HG03432 (cell line): ENCODE measurements at regions not wholly inside any gene's neighbourhood (a gene's known extent, or its start where the extent isn't known, plus 50 kb on each side); places are given as distances from the start of the nearest gene placed in this dataset.

ENCODE experiments used
- ATAC-seq: cut with Tn5 transposase; IDR thresholded peaks from one replicate; pipeline ENCODE4 v1.9.1; 2021; ENCODE audit warnings: mild to moderate bottlenecking, moderate library complexity; ENCODE audit not compliant: unreplicated experiment

- ATAC-seq = no peak
Measured at GRCh38 chr15:77557564-77557963, 75.1 kb downstream of the LINGO1 start.

DNA sequence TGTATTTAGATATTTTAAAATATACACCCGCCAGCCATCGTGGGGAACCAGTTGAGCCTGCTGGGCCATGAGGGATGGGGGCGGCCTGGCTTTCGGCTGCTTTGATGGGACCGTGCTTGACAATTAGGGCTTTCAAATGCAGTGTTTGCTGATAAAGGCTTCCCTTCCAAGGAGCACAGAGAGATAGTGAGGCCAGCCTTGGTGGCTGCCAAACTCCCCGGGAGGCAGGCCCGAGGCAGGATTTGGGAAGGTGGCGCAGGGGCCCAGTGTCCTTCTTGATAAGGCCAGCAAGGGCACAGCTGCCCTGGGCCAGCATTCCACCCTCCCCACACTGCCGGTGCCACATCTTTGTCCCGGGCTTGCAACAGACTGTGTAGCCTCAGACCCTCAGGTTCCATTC lies 75.6 kb downstream of the LINGO1 start:
- ATAC-seq = no peak

GRCh38 chr15:77556622-77557021 lies 76.1 kb downstream of the LINGO1 start:
- ATAC-seq = no peak

GRCh38 chr15:77555232-77555631 lies 77.5 kb downstream of the LINGO1 start:
- ATAC-seq = no peak

DNA sequence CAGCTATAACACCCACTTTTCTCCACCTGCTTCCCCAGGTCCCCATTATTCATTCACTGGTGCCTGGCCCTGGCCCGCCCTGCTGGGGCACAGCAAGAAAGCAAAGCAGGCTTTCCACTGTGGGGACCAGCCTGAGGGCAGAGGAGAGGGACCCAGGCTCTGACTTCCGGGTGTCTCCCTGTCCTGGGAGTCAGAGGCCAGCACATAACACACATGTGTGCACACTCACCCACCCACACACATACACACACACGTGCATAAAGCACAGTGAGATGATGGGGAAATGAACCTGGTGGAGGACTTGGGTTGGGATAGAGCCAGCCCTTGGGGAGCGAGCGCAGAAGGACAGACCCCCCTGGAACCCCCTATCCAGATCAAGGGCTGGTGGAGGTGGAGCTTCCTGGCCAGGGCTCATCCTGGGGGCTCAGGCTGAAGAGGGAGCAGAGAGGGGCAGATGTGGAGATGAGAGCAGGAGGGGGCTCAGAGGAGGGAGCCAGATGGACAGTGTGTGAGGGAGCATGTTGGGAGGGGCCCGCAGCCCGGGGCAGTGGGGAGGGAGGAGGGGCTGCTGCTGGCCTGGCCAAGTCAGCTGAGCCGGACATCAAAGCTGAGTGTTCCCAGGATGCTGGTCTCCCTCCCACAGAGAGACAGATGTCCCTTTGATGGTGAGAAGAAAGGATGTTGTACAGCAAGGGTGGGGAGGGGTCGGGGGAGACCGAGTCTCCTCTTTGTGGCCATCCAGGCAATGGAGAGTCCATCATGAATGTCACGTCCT lies 78.2 kb downstream of the LINGO1 start:
- ATAC-seq = no peak

GRCh38 chr15:77553695-77554094 lies 79.0 kb downstream of the LINGO1 start:
- ATAC-seq = no peak

GRCh38 chr15:77553257-77553656 lies 79.5 kb downstream of the LINGO1 start:
- no peak for ATAC-seq

- ATAC-seq = no peak
Measured at GRCh38 chr15:77552066-77552465, 80.6 kb downstream of the LINGO1 start.

DNA sequence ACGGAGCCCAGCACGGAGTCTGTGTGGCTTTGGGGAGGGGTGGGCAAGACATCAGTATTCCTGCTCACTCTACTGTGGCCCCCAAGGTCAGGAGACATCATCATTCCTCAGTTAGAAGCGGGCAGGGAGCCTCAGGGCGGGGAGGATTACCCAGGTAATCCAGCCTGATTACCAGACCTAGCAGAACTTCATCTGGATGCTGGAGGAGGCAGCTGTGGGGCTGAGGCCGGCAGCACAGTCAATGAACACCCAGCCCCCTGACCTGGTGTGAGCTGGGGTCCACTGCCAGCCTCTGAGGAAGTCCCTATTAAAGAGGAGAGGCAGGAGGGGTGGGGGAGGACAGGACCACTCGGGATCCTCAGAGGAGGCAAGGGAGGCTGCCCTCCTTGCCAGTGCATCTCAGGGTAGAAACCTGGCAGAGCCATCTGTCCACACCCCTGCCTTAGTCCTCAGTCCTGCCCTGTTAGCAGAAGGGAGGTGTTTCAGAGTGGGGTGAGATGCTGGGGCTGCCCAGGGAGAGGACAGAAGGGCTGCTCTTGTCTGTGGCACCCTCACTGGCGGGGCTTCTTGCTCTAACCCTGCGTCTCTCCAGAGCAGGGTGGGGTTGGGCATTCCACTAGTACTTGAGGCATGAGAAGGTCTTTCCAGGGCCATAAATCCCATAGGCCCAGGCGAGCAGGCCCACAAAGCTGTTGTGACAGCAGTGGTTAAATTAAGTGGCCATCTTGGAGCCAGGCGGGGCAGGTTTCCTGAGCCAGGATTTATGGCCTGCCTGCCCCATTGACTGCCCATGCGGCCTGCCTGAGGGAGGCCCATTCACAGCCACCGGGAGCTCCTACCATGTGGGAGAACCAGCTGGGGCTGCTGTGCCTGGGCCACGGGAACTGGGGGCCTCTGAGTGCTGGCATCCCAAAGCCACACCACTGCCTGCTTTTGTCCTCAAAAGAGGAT lies 82.1 kb downstream of the LINGO1 start:
- no peak for ATAC-seq

GRCh38 chr15:77549576-77550288 lies 83.0 kb downstream of the LINGO1 start:
- ATAC-seq = no peak

GRCh38 chr15:77548589-77549557 lies 83.8 kb downstream of the LINGO1 start:
- no peak for ATAC-seq

- no peak for ATAC-seq
Measured at GRCh38 chr15:77547801-77548588, 84.7 kb downstream of the LINGO1 start.

DNA sequence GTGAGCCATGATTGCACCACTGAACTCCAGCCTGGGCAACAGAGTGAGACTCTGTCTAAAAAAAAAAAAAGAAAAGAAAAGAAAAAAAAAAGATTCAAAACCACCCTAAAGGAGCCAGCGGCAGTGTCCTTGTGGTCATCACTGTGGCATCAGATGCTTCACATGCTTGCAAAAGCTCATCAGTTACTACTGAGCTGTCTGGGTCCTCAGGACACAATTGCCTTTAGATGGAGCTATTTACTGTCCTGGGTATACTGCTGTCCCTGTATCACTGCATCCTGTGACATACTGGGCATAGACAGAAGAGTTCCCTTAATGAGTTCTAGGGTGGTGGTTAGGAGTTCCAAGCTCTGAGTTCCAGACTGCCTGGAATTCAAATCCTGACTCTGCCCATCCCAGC lies 85.8 kb downstream of the LINGO1 start:
- no peak for ATAC-seq

DNA sequence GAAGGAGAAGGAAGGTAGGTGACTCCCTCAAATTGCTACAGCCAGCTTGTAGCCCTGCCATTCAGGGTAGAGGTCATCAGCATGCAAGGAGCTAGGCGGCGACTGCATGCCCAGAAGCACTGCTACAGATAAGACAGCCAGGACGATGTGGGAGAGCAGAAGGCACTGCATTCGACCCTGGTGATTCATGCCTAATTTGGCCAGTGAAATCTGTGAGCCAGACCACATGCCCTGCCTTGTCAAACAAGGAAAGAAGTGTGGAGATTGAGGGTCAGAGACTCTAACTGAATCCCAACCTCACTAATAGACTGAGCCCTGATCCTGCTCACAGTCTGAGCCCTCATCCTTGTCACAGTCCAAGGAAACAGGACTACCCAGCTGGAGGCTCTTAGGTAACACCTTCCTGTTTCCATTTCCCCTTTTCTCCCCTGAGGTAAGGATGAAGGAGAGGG lies 86.6 kb downstream of the LINGO1 start:
- ATAC-seq = no peak

- no peak for ATAC-seq
Measured at GRCh38 chr15:77545058-77545457, 87.7 kb downstream of the LINGO1 start.

DNA sequence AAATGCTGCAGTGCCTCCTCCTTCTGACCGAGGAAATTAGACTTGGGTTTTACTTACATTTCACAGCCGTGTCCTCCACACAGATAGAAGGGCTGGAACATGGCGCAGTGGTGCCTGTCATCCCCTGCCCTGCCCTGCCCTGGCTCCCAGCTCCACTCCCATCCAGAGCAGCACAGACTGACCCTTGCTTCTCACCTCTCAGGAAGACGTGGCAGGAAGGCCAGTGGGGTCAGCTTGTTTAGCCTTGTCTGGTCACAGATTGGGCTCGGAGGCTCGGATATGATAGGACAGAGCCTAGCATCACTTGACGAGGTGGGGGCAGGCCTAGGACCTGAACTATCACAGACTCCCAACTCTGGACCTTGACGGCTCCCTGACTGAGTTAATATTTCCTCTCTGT lies 88.5 kb downstream of the LINGO1 start:
- no peak for ATAC-seq

DNA sequence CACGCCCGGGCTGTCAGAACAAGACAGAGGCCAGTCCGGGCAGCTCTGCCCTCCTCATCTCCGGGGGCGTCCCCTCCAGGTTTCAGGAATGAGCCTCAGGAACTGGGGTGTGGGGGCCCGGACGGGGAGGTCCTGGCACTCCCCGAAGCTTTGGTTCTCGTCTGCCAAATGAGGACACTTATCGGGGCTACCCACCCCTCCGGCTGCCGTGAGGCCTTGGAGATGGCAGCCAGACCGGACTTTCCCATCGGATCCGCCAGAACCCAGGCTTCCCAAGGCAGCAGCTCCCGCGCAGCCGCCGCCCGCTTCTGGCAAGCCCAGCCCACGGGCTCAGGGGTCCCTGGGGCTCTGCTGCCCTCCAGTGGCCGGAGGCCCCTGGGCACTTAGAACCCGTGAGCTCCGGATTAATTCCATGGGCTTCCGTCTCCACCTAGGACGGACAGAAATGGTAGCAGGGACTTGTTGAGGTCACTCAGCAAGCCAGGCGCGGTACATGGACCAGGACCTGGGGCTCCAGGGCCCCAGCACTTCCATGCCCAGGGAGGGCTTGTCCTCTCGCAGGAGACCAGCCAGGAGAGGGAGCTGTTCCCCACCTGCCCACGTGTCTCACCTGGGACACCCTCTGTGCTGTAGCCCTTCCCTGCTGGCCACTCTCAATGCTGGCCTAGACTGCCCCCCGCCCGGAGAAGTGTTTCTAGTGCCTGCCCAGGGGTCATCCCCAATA lies 89.4 kb downstream of the LINGO1 start:
- peak; percentile 84 for ATAC-seq

- ATAC-seq = no peak
Measured at GRCh38 chr15:77542491-77543001, 90.2 kb downstream of the LINGO1 start.
